GM13976 (cell line): ENCODE measurements at regions not wholly inside any gene's neighbourhood (a gene's known extent, or its start where the extent isn't known, plus 50 kb on each side); places are given as distances from the start of the nearest gene placed in this dataset.

Experiments
- DNase-seq: peaks from one replicate; pipeline ENCODE4 v3.0.0; 2012; ENCODE audit warnings: low spot score
- in situ Hi-C: fragments of 300-500 bp; cut with MboI; formaldehyde crosslinking; loops from one replicate; pipeline ENCODE4 v1.12.0; 2022; ENCODE audit warnings: low sequenced_read_pairs, mixed read lengths, inconsistent platforms; ENCODE audit not compliant: unreplicated experiment
- TF ChIP-seq, protein P1 (sequence below): IDR thresholded peaks from 2 replicates; pipeline ENCODE4 v1.5.1; 2012; ENCODE audit warnings: borderline replicate concordance, mild to moderate bottlenecking; ENCODE audit not compliant: insufficient read depth; ENCODE audit errors: extremely low read depth, missing control alignments, control extremely low read depth

DNA sequence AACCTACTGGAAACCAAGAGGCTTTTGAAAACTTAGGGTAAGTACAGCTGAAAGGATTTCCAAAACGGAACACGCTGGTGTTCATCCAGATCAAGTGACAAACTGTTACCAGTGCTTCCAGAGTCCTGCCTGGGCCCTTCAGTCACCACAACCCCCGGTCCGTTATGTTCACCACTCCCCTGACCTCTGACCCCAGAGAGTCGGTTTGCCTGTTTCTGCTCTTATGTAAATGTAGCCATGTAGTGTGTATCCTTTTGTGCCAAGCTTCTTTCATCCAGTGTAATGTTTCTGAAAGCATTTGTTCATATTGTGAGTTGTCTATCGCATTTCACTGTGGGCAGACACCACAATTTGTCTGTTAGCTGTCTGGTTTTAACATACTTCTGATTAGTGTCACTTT is 217.5 kb downstream of the NCK2 start:
- DNase-seq, result no peak
- in situ Hi-C loops, result loop anchor here (25.0 kb wide), 1 partner anchor 375 kb away; no protein-coding TSS in a partner anchor
- TF ChIP-seq, protein P1, sequence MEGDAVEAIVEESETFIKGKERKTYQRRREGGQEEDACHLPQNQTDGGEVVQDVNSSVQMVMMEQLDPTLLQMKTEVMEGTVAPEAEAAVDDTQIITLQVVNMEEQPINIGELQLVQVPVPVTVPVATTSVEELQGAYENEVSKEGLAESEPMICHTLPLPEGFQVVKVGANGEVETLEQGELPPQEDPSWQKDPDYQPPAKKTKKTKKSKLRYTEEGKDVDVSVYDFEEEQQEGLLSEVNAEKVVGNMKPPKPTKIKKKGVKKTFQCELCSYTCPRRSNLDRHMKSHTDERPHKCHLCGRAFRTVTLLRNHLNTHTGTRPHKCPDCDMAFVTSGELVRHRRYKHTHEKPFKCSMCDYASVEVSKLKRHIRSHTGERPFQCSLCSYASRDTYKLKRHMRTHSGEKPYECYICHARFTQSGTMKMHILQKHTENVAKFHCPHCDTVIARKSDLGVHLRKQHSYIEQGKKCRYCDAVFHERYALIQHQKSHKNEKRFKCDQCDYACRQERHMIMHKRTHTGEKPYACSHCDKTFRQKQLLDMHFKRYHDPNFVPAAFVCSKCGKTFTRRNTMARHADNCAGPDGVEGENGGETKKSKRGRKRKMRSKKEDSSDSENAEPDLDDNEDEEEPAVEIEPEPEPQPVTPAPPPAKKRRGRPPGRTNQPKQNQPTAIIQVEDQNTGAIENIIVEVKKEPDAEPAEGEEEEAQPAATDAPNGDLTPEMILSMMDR, result no peak

DNA sequence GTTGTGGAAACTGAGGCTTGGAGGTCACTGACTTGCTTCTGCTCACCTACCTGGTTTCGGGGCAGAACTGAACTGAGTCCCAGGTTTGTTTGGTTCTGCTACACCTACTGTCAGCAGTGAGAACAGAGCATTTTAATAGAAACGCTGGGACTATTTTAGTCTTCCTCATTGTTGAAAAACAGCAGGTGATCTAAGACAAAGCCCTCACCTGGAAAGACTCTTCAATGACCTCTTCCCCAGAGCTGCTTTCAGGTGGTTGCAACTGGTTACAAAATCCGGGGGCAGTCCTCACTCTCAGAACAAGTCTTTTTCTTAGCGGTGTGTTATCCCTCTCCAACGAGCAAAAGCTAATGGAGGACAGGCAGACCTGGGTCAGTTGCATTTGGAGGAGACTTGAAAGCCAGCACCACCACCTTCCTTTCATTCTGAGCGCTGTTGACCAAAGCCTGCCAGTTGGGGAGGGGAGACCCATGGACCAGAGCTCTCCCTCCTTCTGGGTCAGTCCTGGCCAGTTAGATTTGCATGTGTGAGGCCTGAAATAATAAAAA is 217.0 kb downstream of the NCK2 start:
- no peak for DNase-seq
- in situ Hi-C loops, result loop anchor here (25.0 kb wide), 1 partner anchor 374 kb away; no protein-coding TSS in a partner anchor
- TF ChIP-seq, protein P1, result no peak

DNA sequence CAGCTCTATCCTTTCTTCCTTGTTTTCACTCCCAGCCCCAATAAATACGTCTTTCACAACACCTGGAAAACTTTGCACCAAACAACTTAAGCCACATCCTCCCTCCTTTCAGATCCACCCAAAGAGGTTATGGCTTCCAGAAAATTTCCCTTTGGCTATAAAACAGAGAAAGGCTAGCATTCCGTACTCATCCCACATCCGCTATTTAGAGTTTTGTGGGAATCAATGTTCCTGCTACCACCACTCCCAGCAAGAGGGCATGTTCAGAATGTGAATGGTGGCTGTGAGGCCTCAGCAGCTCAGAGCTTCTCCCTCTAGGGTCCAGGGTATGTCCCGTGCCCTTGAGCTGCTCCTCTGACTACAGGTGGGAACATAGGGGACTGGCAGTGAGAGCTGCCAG is 214.6 kb downstream of the NCK2 start:
- TF ChIP-seq, protein P1, result no peak
- no peak for DNase-seq
- in situ Hi-C loops, result loop anchor here (25.0 kb wide), 1 partner anchor 372 kb away; no protein-coding TSS in a partner anchor

DNA sequence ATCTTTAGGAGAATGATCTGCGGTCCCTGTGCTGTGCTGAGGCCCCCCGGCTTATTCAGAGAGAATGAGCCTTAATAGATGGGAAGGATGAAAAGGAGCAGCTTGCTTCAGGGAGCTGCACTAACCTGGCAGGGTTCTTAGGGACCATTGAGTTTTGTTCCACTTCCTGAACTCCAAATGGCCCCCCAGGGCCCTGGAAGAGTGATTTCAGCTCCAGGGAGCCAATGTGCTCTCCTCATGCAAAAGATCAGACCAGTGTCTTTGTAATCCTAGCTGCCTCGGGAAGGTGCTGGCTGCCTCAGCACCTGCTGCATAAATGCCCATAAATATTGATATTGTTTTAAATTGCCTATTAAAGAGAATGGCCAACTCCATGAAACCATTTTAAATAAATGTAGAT is 210.2 kb downstream of the NCK2 start:
- in situ Hi-C loops, result loop anchor here (25.0 kb wide), 1 partner anchor 368 kb away; no protein-coding TSS in a partner anchor
- TF ChIP-seq, protein P1, result no peak
- DNase-seq, result no peak

DNA sequence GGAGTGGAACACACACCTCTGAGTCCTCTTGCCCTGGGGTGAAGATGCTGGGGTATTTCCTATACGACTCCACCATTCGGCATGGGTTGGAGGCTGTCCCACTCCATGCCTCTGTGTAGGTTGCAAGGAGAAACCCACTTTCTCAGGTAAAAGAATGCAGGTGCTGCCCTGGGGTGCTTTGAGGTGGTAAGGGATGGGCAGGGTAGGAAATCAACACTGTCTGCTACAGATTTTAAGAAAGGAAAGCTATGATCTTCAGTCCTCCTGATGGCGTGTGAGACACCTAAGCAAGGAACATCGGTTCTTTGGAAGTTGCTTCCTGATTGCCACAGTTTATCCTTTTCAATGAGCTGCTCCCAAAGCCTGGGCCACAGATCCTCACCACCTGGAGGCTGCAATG is 209.2 kb downstream of the NCK2 start:
- DNase-seq, result no peak
- in situ Hi-C loops, result loop anchor here (25.0 kb wide), 1 partner anchor 367 kb away; no protein-coding TSS in a partner anchor
- TF ChIP-seq, protein P1, result no peak

DNA sequence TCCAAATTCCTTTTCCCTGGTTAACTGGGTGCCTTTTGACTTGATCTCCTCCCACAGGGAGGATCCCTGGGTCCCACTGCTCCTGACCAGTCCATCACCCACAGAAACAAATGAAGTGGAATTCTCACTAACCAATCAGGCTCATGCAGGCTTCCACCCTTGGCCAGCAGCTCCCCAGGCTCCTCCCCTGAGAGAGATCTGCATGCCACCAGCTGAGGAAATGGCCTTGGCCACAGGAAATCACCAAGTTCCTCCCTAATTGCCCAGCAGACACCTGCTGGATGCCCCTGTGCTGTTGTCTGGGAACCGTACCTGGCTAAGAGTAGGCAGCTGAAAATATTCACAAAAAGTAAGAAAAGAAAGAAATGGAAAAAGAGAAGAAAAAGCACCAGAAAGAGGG is 207.4 kb downstream of the NCK2 start:
- no peak for DNase-seq
- TF ChIP-seq, protein P1, result no peak
- in situ Hi-C loops, result loop anchor here (25.0 kb wide), 1 partner anchor 365 kb away; no protein-coding TSS in a partner anchor

DNA sequence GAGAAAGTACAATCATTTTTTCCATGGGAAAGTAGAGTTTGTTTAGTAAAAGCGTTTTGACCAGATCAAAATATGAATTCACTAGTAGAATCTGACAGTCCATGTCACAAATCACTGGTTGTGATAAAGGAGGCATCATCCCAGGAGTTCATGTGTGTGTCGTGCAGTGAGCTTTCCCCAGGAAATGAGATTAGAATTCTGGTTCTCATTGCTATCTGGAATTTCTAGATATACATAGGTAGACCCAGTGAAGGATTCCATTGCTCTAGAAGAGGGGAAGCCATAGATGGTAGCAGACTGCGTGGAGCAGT is 206.6 kb downstream of the NCK2 start:
- TF ChIP-seq, protein P1, result no peak
- in situ Hi-C loops, result loop anchor here (25.0 kb wide), 1 partner anchor 364 kb away; no protein-coding TSS in a partner anchor
- DNase-seq, result no peak
